B cell (primary cell): ENCODE measurements at regions not wholly inside any gene's neighbourhood (a gene's known extent, or its start where the extent isn't known, plus 50 kb on each side); places are given as distances from the start of the nearest gene placed in this dataset.

Experiments used
- ATAC-seq: fragments of 200-7000 bp; cut with Tn5 transposase; one replicate; pipeline ENCODE4 v1.10.0; 2021; ENCODE audit warnings: low read depth, mild to moderate bottlenecking, moderate number of reproducible peaks, moderate library complexity
- CTCF ChIA-PET: fragments of 350-600 bp; sonication (Branson Sonifier 250); formaldehyde crosslinking; loops from one replicate; lab custom pipeline; 2021; ENCODE audit warnings: antibody characterized with exemption, inconsistent platforms; lab: Charles Lee
- POLR2A ChIA-PET: fragments of 350-600 bp; sonication (Branson Sonifier 250); formaldehyde crosslinking; loops from one replicate; lab custom pipeline; 2021; ENCODE audit warnings: antibody characterized with exemption; lab: Charles Lee
- DNase-seq: peaks from one replicate; pipeline ENCODE4 v3.0.0; 2013
- H2AFZ ChIP-seq: 2 replicates; pipeline ENCODE4 v1.6.1; 2012; ENCODE audit warnings: mild to moderate bottlenecking, low read depth, low read length; ENCODE audit not compliant: insufficient read depth, poor library complexity, severe bottlenecking
- H3K27ac ChIP-seq, 2 donors: 1 replicate in 1 of 2; 2 replicates in 1 of 2; pipeline ENCODE4 v1.5.1; 2012 to 2013; ENCODE audit warnings: low read length in 2 of 2, mild to moderate bottlenecking in 2 of 2, moderate library complexity in 1 of 2
- H3K27me3 ChIP-seq, 4 experiments: fragments of 200-600 bp in 1 of 4; sonication (generic) in 1 of 4; replicated peaks in 1 of 4; 1 replicate in 2 of 4; 2 replicates in 2 of 4; pipeline versions ENCODE4 v1.6.1 to v1.7.0; 2013 to 2016; ENCODE audit warnings: low read length in 3 of 4, mild to moderate bottlenecking in 2 of 4, mixed read lengths in 1 of 4, moderate library complexity in 1 of 4; ENCODE audit not compliant: insufficient read depth in 4 of 4, control insufficient read depth in 3 of 4; ENCODE audit errors: control extremely low read depth in 1 of 4
- H3K36me3 ChIP-seq, 2 experiments: replicated peaks in 1 of 2; 1 replicate in 1 of 2; 2 replicates in 1 of 2; pipeline versions ENCODE4 v1.6.1 to v1.7.1; 2013; ENCODE audit warnings: low read length in 1 of 2; ENCODE audit not compliant: insufficient read depth in 2 of 2, control insufficient read depth in 1 of 2; ENCODE audit errors: control extremely low read depth in 1 of 2, extremely low read depth in 1 of 2
- H3K4me1 ChIP-seq, 2 donors: fragments of 200-600 bp in 1 of 2; sonication (generic) in 1 of 2; 1 replicate in 1 of 2; 2 replicates in 1 of 2; pipeline versions ENCODE4 v1.5.1 to v1.6.1; 2013 to 2017; ENCODE audit warnings: low read length in 2 of 2; ENCODE audit not compliant: control insufficient read depth in 2 of 2, insufficient read depth in 2 of 2
- H3K4me2 ChIP-seq: replicated peaks from 2 replicates; pipeline ENCODE3; 2012; ENCODE audit warnings: mild to moderate bottlenecking, low read depth, low read length; ENCODE audit not compliant: poor library complexity, severe bottlenecking
- H3K4me3 ChIP-seq, 5 experiments: fragments of 200-600 bp in 1 of 5; sonication (generic) in 1 of 5; 1 replicate in 3 of 5; 2 replicates in 2 of 5; pipeline versions ENCODE4 v1.5.1 to v1.7.0; 2011 to 2016; ENCODE audit warnings: low read length in 4 of 5, mild to moderate bottlenecking in 4 of 5, low read depth in 2 of 5, control low read depth in 1 of 5, moderate library complexity in 1 of 5; ENCODE audit not compliant: insufficient read depth in 1 of 5; ENCODE audit errors: control extremely low read depth in 1 of 5, extremely low read depth in 1 of 5
- H3K79me2 ChIP-seq: fragments of 200-600 bp; sonication (generic); one replicate; pipeline ENCODE4 v1.6.0; 2016; ENCODE audit warnings: low read length; ENCODE audit not compliant: control insufficient read depth, insufficient read depth
- H3K9ac ChIP-seq: fragments of 200-600 bp; sonication (generic); 2 replicates; pipeline ENCODE4 v1.6.1; 2017; ENCODE audit warnings: mild to moderate bottlenecking, low read length, moderate library complexity
- H3K9me3 ChIP-seq, 3 donors: one replicate each; pipeline versions ENCODE4 v1.6.1 to v1.7.1; 2013; ENCODE audit warnings: low read length in 2 of 3; ENCODE audit not compliant: control insufficient read depth in 2 of 3, insufficient read depth in 1 of 3; ENCODE audit errors: control extremely low read depth in 1 of 3
- H4K20me1 ChIP-seq: 2 replicates; pipeline ENCODE4 v1.6.0; 2012; ENCODE audit warnings: mild to moderate bottlenecking, low read length; ENCODE audit not compliant: insufficient read depth, control insufficient read depth, poor library complexity, severe bottlenecking
- H3K27ac Mint-ChIP-seq: one replicate; pipeline ENCODE4 v1.8.0; 2021; ENCODE audit warnings: mixed read lengths
- H3K27me3 Mint-ChIP-seq: one replicate; pipeline ENCODE4 v1.8.0; 2021; ENCODE audit warnings: mixed read lengths
- H3K4me1 Mint-ChIP-seq: one replicate; pipeline ENCODE4 v1.8.0; 2021; ENCODE audit warnings: mixed read lengths
- H3K4me3 Mint-ChIP-seq: one replicate; pipeline ENCODE4 v1.8.0; 2021; ENCODE audit warnings: mixed read lengths
- H3K9me3 Mint-ChIP-seq: one replicate; pipeline ENCODE4 v1.8.0; 2022; ENCODE audit warnings: mixed read lengths; ENCODE audit not compliant: insufficient read depth
- CTCF ChIP-seq: fragments of 200-600 bp; IDR thresholded peaks from one replicate; pipeline ENCODE4 v1.8.0; 2022; ENCODE audit warnings: antibody characterized with exemption, mild to moderate bottlenecking
- EZH2 ChIP-seq: IDR thresholded peaks from 2 replicates; pipeline ENCODE4 v1.6.1; 2012; ENCODE audit warnings: borderline replicate concordance, low read depth, mild to moderate bottlenecking, moderate library complexity, low read length; ENCODE audit not compliant: insufficient read depth, poor library complexity, severe bottlenecking
- WGBS: methylation state at CpG from one replicate; pipeline ENCODE4 v1.1.5; 2013; ENCODE audit warnings: missing lambda C conversion rate; ENCODE audit not compliant: insufficient coverage; 5-methylcytosine and 5-hydroxymethylcytosine counted together
- intact Hi-C: fragments of 100-400 bp; cut with micrococcal nuclease; formaldehyde crosslinking; loops from one replicate; pipeline ENCODE4 v1.10.0; 2022

- 80% methylated on average over 1 of the region's 2 CpGs for WGBS
- Histone ChIP-seq H2AFZ (no peak overlapping the region), H4K20me1 (no peaks in the 10 kb centered on the region), H3K27ac (no peak overlapping the region), H3K36me3 (no peaks in the 10 kb centered on the region), H3K4me1 (peaks cover 0 to 11% of the 10 kb centered on the region in 2 donors), H3K9ac (no peak overlapping the region), H3K79me2 (no peaks in the 10 kb centered on the region), H3K4me3 (no peak overlapping the region), H3K27me3 (peaks cover 0 to 5% (median 0%) of the 10 kb centered on the region in 4 experiments), H3K9me3 (peaks cover 0 to 3% (median 0%) of the 10 kb centered on the region in 3 donors), H3K4me2 (no peak overlapping the region)
- H3K27me3 Mint-ChIP-seq: peaks cover 17% of the 10 kb centered on the region
- H3K4me3 Mint-ChIP-seq: no peak overlapping the region
- intact Hi-C loops: no loop called here
- ATAC-seq: no peak
- H3K27ac Mint-ChIP-seq: no peak overlapping the region
- peaks cover 4% of the 10 kb centered on the region for H3K4me1 Mint-ChIP-seq
- H3K9me3 Mint-ChIP-seq: no peaks in the 10 kb centered on the region
- TF ChIP-seq EZH2 (no peak), CTCF (no peak)
- DNase-seq: no peak
- CTCF ChIA-PET: no interaction called here
- POLR2A ChIA-PET: no interaction called here
Observed at GRCh38 chr6:40792183-40792582, 205.0 kb upstream of the LRFN2 start.

GRCh38 chr6:40791004-40791403, 203.8 kb upstream of the LRFN2 start:
- TF ChIP-seq EZH2 (no peak), CTCF (no peak)
- ChIA-PET CTCF (no interaction called here), POLR2A (no interaction called here)
- Histone ChIP-seq H3K9me3 (peaks cover 0 to 3% (median 0%) of the 10 kb centered on the region in 3 donors), H2AFZ (no peak overlapping the region), H3K4me1 (peaks cover 0 to 11% of the 10 kb centered on the region in 2 donors), H3K27me3 (peaks cover 0 to 5% (median 0%) of the 10 kb centered on the region in 4 experiments), H3K79me2 (no peaks in the 10 kb centered on the region), H3K4me3 (no peak overlapping the region), H3K27ac (no peak overlapping the region), H3K9ac (no peak overlapping the region), H4K20me1 (no peaks in the 10 kb centered on the region), H3K4me2 (no peak overlapping the region), H3K36me3 (no peaks in the 10 kb centered on the region)
- Mint-ChIP-seq H3K9me3 (no peaks in the 10 kb centered on the region), H3K4me1 (peaks cover 4% of the 10 kb centered on the region), H3K27ac (no peak overlapping the region), H3K27me3 (peaks cover 17% of the 10 kb centered on the region), H3K4me3 (no peak overlapping the region)
- ATAC-seq: no peak
- no peak for DNase-seq
- intact Hi-C loops: no loop called here
- WGBS: 29% methylated on average over 3 of the region's 4 CpGs
